Upper lobe of right lung (tissue), 1 donor: ENCODE measurements at regions not wholly inside any gene's neighbourhood (a gene's known extent, or its start where the extent isn't known, plus 50 kb on each side); places are given as distances from the start of the nearest gene placed in this dataset.

ENCODE experiments used
- ATAC-seq: fragments of 200-7000 bp; cut with Tn5 transposase; one replicate; pipeline ENCODE4 v1.9.1; 2020; ENCODE audit warnings: mild to moderate bottlenecking, moderate library complexity
- DNase-seq: peaks from one replicate; pipeline ENCODE4 v3.0.0-alpha.2; 2020
- H3K27ac ChIP-seq: fragments of 200-600 bp; one replicate; pipeline ENCODE4 v1.8.0; 2022
- H3K27me3 ChIP-seq: fragments of 200-600 bp; one replicate; pipeline ENCODE4 v1.8.0; 2022; ENCODE audit warnings: mild to moderate bottlenecking
- H3K36me3 ChIP-seq: fragments of 200-600 bp; one replicate; pipeline ENCODE4 v1.8.0; 2022
- H3K4me1 ChIP-seq: fragments of 200-600 bp; one replicate; pipeline ENCODE4 v1.8.0; 2022
- H3K4me3 ChIP-seq: fragments of 200-600 bp; one replicate; pipeline ENCODE4 v1.8.0; 2022; ENCODE audit warnings: mild to moderate bottlenecking
- H3K9me3 ChIP-seq: fragments of 200-600 bp; one replicate; pipeline ENCODE4 v1.8.0; 2022
- intact Hi-C: fragments of 100-400 bp; cut with DNase I; formaldehyde crosslinking; loops from one replicate; pipeline ENCODE4 v1.11.0; 2022
- TF ChIP-seq, protein P1 (sequence below): fragments of 200-600 bp; IDR thresholded peaks from one replicate; pipeline ENCODE4 v1.8.0; 2022; ENCODE audit warnings: antibody characterized with exemption
- donor health status: DM: no; HTN: yes; CAD: no; lungs with severe emphysema.

DNA sequence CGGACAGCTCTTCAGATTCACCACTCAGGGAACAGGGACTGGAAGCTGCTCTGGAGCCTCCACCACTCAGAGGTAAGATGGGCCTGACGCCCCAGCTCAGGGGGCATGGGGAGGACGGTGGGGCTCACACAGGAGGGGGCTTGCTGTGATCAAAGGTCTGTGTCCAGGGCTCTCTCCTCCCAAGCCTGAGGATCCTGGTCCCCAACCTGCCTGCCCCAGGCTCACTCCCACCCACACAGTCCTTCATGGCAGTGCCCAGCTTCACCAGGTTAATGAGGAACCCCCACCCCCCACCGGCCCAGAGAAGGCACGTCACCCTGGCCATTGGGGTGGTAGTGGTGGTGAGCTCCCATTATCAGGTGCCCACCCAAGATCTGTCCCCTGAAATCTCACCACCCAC is 926.7 kb upstream of the ZNF722 start:
- TF ChIP-seq, protein P1, sequence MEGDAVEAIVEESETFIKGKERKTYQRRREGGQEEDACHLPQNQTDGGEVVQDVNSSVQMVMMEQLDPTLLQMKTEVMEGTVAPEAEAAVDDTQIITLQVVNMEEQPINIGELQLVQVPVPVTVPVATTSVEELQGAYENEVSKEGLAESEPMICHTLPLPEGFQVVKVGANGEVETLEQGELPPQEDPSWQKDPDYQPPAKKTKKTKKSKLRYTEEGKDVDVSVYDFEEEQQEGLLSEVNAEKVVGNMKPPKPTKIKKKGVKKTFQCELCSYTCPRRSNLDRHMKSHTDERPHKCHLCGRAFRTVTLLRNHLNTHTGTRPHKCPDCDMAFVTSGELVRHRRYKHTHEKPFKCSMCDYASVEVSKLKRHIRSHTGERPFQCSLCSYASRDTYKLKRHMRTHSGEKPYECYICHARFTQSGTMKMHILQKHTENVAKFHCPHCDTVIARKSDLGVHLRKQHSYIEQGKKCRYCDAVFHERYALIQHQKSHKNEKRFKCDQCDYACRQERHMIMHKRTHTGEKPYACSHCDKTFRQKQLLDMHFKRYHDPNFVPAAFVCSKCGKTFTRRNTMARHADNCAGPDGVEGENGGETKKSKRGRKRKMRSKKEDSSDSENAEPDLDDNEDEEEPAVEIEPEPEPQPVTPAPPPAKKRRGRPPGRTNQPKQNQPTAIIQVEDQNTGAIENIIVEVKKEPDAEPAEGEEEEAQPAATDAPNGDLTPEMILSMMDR, result no peak
- ATAC-seq (no peak), DNase-seq (no peak)
- Histone ChIP-seq H3K27ac (no peak overlapping the region), H3K4me1 (no peaks in the 10 kb centered on the region), H3K4me3 (no peak overlapping the region), H3K27me3 (no peaks in the 10 kb centered on the region), H3K9me3 (no peaks in the 10 kb centered on the region), H3K36me3 (no peaks in the 10 kb centered on the region)
- intact Hi-C loops, result no loop called here

DNA sequence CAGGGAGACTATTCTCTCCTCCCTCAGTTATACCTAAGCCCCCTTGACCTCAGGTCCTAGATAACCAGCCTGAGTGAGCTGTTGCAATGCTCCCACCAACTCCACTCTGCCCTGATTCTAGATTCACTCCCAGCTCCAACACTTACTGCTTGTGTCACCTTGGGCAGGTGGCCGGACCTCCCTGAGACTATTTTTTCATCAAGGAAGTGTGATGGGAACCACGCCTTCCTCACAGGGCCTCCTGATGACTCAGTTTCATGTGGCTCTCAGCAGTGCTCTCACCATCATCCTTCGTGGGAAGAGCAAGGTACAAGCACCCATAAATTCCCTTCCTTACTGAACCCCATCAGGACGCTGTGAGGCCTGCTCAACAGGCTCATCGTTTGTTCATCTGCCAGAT is 925.8 kb upstream of the ZNF722 start:
- Histone ChIP-seq H3K27me3 (no peaks in the 10 kb centered on the region), H3K9me3 (no peaks in the 10 kb centered on the region), H3K4me3 (no peak overlapping the region), H3K36me3 (no peaks in the 10 kb centered on the region), H3K4me1 (no peaks in the 10 kb centered on the region), H3K27ac (no peak overlapping the region)
- intact Hi-C loops, result no loop called here
- DNase-seq (no peak), ATAC-seq (no peak)
- TF ChIP-seq, protein P1, result no peak

DNA sequence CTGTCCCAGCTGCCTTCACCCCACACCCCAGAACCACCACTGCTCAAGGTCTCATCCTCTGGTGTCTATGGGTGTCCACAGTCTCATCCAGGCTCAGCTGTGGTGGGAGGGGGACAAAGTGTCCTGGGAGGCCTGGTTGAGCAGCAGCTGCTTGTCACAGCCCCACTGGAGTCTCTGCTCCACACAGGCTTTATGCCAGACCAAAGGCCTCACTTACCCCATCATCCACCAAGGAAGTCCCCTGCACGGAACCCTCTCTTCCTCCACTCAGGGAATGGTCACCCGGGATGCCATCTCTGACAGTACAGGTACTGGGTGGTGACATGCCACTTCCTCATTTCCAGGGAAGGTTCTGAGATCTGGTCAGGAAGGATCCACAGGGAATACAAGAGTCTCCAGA is 925.4 kb upstream of the ZNF722 start:
- Histone ChIP-seq H3K36me3 (no peaks in the 10 kb centered on the region), H3K27me3 (no peaks in the 10 kb centered on the region), H3K4me3 (no peak overlapping the region), H3K27ac (no peak overlapping the region), H3K4me1 (no peaks in the 10 kb centered on the region), H3K9me3 (no peaks in the 10 kb centered on the region)
- intact Hi-C loops, result no loop called here
- no peak for DNase-seq
- TF ChIP-seq, protein P1, result no peak
- ATAC-seq, result no peak

DNA sequence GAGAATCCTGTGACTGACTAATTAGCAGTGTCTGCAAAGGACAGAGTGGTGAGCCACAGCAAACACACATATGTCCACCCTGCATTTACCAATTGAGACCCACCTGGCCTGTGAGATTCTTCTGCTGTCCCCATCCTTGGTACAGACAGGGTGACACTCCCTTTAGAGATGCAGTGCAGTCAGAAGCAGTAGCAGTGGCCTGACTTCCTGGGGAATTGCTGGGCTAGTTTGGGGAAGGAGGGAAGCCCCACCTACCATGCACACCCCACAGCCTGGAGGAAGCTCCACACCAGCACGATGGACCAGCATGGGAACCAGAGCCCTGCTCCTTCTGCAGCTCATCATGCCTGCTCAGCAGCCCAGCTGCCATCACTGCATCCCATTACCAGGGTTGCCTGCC is 924.9 kb upstream of the ZNF722 start:
- Histone ChIP-seq H3K36me3 (no peaks in the 10 kb centered on the region), H3K4me3 (no peak overlapping the region), H3K9me3 (no peaks in the 10 kb centered on the region), H3K27me3 (no peaks in the 10 kb centered on the region), H3K4me1 (no peaks in the 10 kb centered on the region), H3K27ac (no peak overlapping the region)
- TF ChIP-seq, protein P1, result no peak
- DNase-seq (no peak), ATAC-seq (no peak)
- intact Hi-C loops, result no loop called here

DNA sequence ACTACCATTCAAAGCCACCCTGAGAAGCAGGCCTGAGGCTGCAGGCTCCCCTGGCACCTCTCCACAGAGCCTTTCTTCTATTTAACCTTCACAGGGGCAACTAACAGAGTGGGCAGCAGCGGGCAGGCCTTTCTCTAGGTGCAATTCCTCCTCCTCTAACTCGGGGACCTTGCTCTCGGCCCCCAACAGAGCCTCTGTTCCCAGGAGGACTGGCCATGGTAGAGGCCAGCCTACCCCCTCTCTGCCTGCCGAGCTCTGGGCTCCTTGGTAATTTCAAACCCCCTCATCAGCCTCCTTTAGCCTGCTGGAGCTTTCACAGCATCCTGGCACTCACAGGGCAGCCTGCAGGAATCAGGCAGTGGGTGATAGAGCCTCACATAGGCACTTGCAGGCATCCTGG is 920.8 kb upstream of the ZNF722 start:
- DNase-seq, result no peak
- no peaks in the 10 kb centered on the region for H3K27me3 ChIP-seq
- ATAC-seq, result no peak
- TF ChIP-seq, protein P1, result no peak
- H3K27ac ChIP-seq, result no peak overlapping the region
- H3K4me1 ChIP-seq, result no peaks in the 10 kb centered on the region
- intact Hi-C loops, result no loop called here
- no peak overlapping the region for H3K4me3 ChIP-seq
- no peaks in the 10 kb centered on the region for H3K36me3 ChIP-seq
- H3K9me3 ChIP-seq, result peaks cover 7% of the 10 kb centered on the region

DNA sequence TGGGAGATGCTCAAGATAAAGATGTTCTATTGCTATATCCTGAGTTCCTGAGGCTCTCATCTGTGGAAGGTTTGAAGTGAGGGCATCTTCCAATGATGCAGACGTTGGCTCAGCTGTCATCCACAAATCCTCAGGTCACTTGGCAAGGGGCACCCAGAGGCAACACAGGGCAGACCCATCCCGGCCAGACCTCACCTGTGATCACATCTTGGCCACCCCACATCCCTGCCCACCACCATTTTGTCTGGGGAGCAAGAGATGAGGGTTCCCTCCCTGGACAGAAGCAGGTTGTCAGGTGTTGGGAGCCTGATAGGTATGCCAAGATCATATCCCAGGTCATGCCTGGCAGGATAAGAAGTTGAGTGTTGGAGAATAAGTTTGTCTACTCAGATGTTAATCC is 918.2 kb upstream of the ZNF722 start:
- H3K9me3 ChIP-seq, result peaks cover 7% of the 10 kb centered on the region

More for the DNA sequence above, 918.2 kb upstream of the ZNF722 start:
- Histone ChIP-seq H3K27me3 (no peaks in the 10 kb centered on the region), H3K4me3 (no peak overlapping the region), H3K4me1 (no peaks in the 10 kb centered on the region), H3K36me3 (no peaks in the 10 kb centered on the region), H3K27ac (no peak overlapping the region)
- intact Hi-C loops, result no loop called here
- TF ChIP-seq, protein P1, result no peak
- ATAC-seq (no peak), DNase-seq (no peak)
